RWPE2 (cell line): ENCODE measurements at regions not wholly inside any gene's neighbourhood (a gene's known extent, or its start where the extent isn't known, plus 50 kb on each side); places are given as distances from the start of the nearest gene placed in this dataset.

ENCODE experiments used
- ATAC-seq: fragments of 200-7000 bp; cut with Tn5 transposase; 3 replicates; pipeline ENCODE4 v1.9.1; 2021; ENCODE audit warnings: low read depth
- DNase-seq: peaks from one replicate; pipeline ENCODE4 v3.0.0-alpha.2; 2020; ENCODE audit warnings: low spot score
- H3K27ac ChIP-seq: fragments of 450-650 bp; 2 replicates; pipeline ENCODE4 v1.5.1; 2017; ENCODE audit warnings: mild to moderate bottlenecking; ENCODE audit not compliant: poor library complexity, severe bottlenecking
- H3K27me3 ChIP-seq: fragments of 250-450 bp; sonication (Bioruptor Pico); 2 replicates; pipeline ENCODE4 v1.5.1; 2021; ENCODE audit warnings: mild to moderate bottlenecking, moderate library complexity; ENCODE audit not compliant: insufficient read depth, poor library complexity, severe bottlenecking
- H3K36me3 ChIP-seq: fragments of 250-450 bp; sonication (Bioruptor Pico); 2 replicates; pipeline ENCODE4 v1.5.1; 2020; ENCODE audit warnings: low read depth, mild to moderate bottlenecking, moderate library complexity
- H3K4me1 ChIP-seq: fragments of 250-450 bp; sonication (Bioruptor Pico); 2 replicates; pipeline ENCODE4 v1.5.1; 2021; ENCODE audit warnings: mild to moderate bottlenecking, moderate library complexity; ENCODE audit not compliant: insufficient read depth, poor library complexity, severe bottlenecking
- H3K4me3 ChIP-seq: fragments of 250-450 bp; sonication (Bioruptor Pico); 2 replicates; pipeline ENCODE4 v1.5.1; 2021; ENCODE audit warnings: mild to moderate bottlenecking, moderate library complexity; ENCODE audit not compliant: severe bottlenecking
- H3K9me3 ChIP-seq: fragments of 250-450 bp; sonication (Bioruptor Pico); 2 replicates; pipeline ENCODE4 v1.5.1; 2021; ENCODE audit warnings: mild to moderate bottlenecking, moderate library complexity; ENCODE audit not compliant: severe bottlenecking
- CTCF ChIP-seq: fragments of 450-650 bp; IDR thresholded peaks from one replicate; pipeline ENCODE4 v1.5.1; 2017; ENCODE audit warnings: mild to moderate bottlenecking, moderate library complexity; ENCODE audit not compliant: poor library complexity, severe bottlenecking

- Histone ChIP-seq H3K9me3 (no peaks in the 10 kb centered on the region), H3K4me1 (no peaks in the 10 kb centered on the region), H3K27me3 (no peaks in the 10 kb centered on the region), H3K36me3 (no peaks in the 10 kb centered on the region), H3K4me3 (no peak overlapping the region), H3K27ac (no peak overlapping the region)
- no peak for TF ChIP-seq CTCF
- DNase-seq (no peak), ATAC-seq (no peak)
Observed at GRCh38 chr16:9362604-9363003, 271.2 kb downstream of the HAPSTR1 start.

GRCh38 chr16:9363520-9363919 lies 272.1 kb downstream of the HAPSTR1 start:
- H3K4me3 ChIP-seq, result no peak overlapping the region
- DNase-seq (no peak), ATAC-seq (no peak)
- no peaks in the 10 kb centered on the region for H3K36me3 ChIP-seq
- no peaks in the 10 kb centered on the region for H3K9me3 ChIP-seq
- no peak for TF ChIP-seq CTCF
- H3K27ac ChIP-seq, result no peak overlapping the region
- no peaks in the 10 kb centered on the region for H3K4me1 ChIP-seq
- H3K27me3 ChIP-seq, result no peaks in the 10 kb centered on the region

- TF ChIP-seq CTCF, result no peak
- DNase-seq (no peak), ATAC-seq (no peak)
- Histone ChIP-seq H3K9me3 (no peaks in the 10 kb centered on the region), H3K27me3 (no peaks in the 10 kb centered on the region), H3K36me3 (no peaks in the 10 kb centered on the region), H3K4me3 (no peak overlapping the region), H3K4me1 (no peaks in the 10 kb centered on the region), H3K27ac (no peak overlapping the region)
Observed at GRCh38 chr16:9364721-9365369, 273.4 kb downstream of the HAPSTR1 start.

DNA sequence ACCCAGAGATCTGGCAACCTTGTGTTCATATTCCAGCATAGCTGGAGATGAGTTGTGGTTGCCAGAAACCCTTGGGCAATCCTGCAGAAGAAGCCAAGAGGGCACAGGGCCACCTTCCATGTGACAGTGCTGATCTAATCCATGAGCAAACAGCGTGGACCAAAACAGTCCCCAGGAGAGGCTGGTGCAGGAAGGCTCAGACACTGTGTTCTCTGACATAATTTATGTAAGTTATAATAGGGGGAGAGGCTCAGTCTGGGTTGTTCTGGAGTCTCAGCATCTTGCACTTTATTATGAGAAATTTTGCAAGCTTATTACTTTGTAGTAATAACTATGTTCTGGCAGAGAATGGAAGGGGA lies 273.9 kb downstream of the HAPSTR1 start:
- DNase-seq (no peak), ATAC-seq (no peak)
- H3K27me3 ChIP-seq, result no peaks in the 10 kb centered on the region
- H3K36me3 ChIP-seq, result no peaks in the 10 kb centered on the region
- H3K9me3 ChIP-seq, result no peaks in the 10 kb centered on the region
- no peaks in the 10 kb centered on the region for H3K4me1 ChIP-seq
- no peak for TF ChIP-seq CTCF
- no peak overlapping the region for H3K27ac ChIP-seq
- H3K4me3 ChIP-seq, result no peak overlapping the region
